Transverse colon (tissue), 4 donors: ENCODE measurements at regions not wholly inside any gene's neighbourhood (a gene's known extent, or its start where the extent isn't known, plus 50 kb on each side); places are given as distances from the start of the nearest gene placed in this dataset.

Experiments
- DNase-seq: peaks from one replicate; pipeline ENCODE4 v3.0.0-alpha.2; 2019
- H3K27ac ChIP-seq, 4 donors: fragments of 200-600 bp; sonication (generic); 2 replicates each; pipeline ENCODE4 v1.5.1; 2016 to 2018; ENCODE audit warnings: inconsistent platforms in 4 of 4
- H3K27me3 ChIP-seq: fragments of 200-600 bp; sonication (generic); 2 replicates; pipeline ENCODE4 v1.5.1; 2017; ENCODE audit warnings: inconsistent platforms
- H3K36me3 ChIP-seq, 4 donors: fragments of 200-600 bp; sonication (generic); 2 replicates each; pipeline ENCODE4 v1.5.1; 2017 to 2019; ENCODE audit warnings: inconsistent platforms in 4 of 4
- H3K4me1 ChIP-seq, 4 donors: fragments of 200-600 bp; sonication (generic); 2 replicates each; pipeline ENCODE4 v1.5.1; 2017 to 2020; ENCODE audit warnings: inconsistent platforms in 4 of 4
- H3K4me3 ChIP-seq, 4 donors: fragments of 200-600 bp; sonication (generic); 1 replicate in 1 of 4; 2 replicates in 3 of 4; pipeline versions ENCODE4 v1.5.1 to v1.6.1; 2017 to 2019; ENCODE audit warnings: inconsistent platforms in 4 of 4
- H3K9me3 ChIP-seq, 2 donors: fragments of 200-600 bp; sonication (generic); 2 replicates each; pipeline ENCODE4 v1.5.1; 2017 to 2019; ENCODE audit warnings: inconsistent platforms in 2 of 2
- EP300 ChIP-seq: sonication (generic); formaldehyde crosslinking; IDR thresholded peaks from one replicate; pipeline ENCODE4 v1.6.1; 2017; ENCODE audit warnings: antibody characterized with exemption, low read depth
- POLR2A ChIP-seq: fragments of 450-650 bp; IDR thresholded peaks from one replicate; pipeline ENCODE4 v1.6.1; 2016; ENCODE audit warnings: antibody characterized with exemption, mild to moderate bottlenecking, moderate library complexity
- POLR2AphosphoS5 ChIP-seq, 3 donors: sonication (generic); formaldehyde crosslinking; IDR thresholded peaks; one replicate each; pipeline ENCODE4 v1.6.1; 2016; ENCODE audit warnings: antibody characterized with exemption in 3 of 3
- WGBS, 2 donors: methylation state at CpG; one replicate each; pipeline ENCODE4 v1.1.5; 2018; ENCODE audit warnings: low coverage in 1 of 2; 5-methylcytosine and 5-hydroxymethylcytosine counted together
- in situ Hi-C, 4 donors: fragments of 200-750 bp; cut with MboI; loops; one replicate each; pipeline versions ENCODE4 v1.15.0 to v1.15.1; 2017; ENCODE audit warnings: low sequenced_read_pairs in 3 of 4, low pct_ligation_motif_present in 1 of 4, low pct_unique_long_range_greater_than_20kb in 1 of 4
- intact Hi-C: fragments of 100-400 bp; cut with DNase I; formaldehyde crosslinking; loops from one replicate; pipeline ENCODE4 v1.15.1; 2023; ENCODE audit warnings: low total_unique reads
- TF ChIP-seq, protein P1 (sequence below), 5 experiments: fragments of 200-600 bp in 3 of 5; fragments of 450-650 bp in 2 of 5; sonication (generic) in 3 of 5; IDR thresholded peaks; 1 replicate in 2 of 5; 2 replicates in 3 of 5; pipeline ENCODE4 v1.5.1; 2016 to 2017; ENCODE audit warnings: antibody characterized with exemption in 5 of 5, inconsistent platforms in 3 of 5, mild to moderate bottlenecking in 2 of 5, moderate library complexity in 1 of 5

DNA sequence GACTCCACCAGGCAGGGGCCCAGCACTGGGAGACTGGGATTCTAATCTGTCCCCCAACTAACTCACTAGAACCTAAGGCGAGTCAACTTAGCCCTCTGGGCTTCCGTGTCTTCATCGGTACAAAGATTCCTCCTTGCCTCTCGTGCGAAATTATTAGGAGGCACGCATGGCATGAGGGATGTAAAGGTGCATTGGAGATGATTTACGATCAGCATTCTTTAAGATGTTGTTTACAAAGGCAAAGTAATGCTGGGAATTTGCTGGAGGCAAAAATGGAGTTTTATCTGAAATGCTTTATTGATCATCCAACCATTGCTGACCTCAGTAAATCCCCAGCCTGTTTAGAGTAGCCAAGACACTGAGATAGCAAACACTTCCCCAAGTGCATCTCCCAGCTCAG is 171.8 kb upstream of the KLHL29 start:
- intact Hi-C loops (no loop called here), in situ Hi-C loops (no loop called here)
- 94 to 96% methylated on average over 3 to 7 of the region's 7 CpGs for WGBS, 2 donors

DNA sequence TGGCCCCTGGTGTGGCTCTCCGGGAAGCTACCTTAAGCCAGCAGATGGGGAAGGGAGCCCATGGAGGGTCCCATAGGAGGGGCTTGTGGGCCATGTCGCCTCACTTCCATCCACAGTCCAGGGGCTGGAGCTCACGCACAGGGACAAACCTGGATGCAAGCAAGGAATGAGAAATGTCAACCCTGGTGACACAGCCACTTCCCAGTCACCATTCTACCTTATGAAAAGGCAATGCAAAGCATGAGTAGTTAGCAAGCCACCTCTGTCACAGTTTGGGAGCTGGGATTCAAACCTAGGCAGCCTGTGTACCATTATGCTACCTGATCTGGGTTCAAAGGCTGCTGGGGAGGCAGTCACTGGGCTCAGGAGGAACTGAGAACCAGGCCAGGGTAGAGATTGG is 170.0 kb upstream of the KLHL29 start:
- no peaks in the 10 kb centered on the region for H3K36me3 ChIP-seq
- 98% methylated on average over 3 of the region's 3 CpGs; no CpG with 5 or more reads in 1 of the 2 donors for WGBS, 2 donors
- in situ Hi-C loops = no loop called here
- peaks cover 0 to 14% (median 4%) of the 10 kb centered on the region in 4 donors for H3K4me1 ChIP-seq
- H3K9me3 ChIP-seq = no peaks in the 10 kb centered on the region
- intact Hi-C loops = no loop called here
- no peak for DNase-seq
- TF ChIP-seq, protein P1, sequence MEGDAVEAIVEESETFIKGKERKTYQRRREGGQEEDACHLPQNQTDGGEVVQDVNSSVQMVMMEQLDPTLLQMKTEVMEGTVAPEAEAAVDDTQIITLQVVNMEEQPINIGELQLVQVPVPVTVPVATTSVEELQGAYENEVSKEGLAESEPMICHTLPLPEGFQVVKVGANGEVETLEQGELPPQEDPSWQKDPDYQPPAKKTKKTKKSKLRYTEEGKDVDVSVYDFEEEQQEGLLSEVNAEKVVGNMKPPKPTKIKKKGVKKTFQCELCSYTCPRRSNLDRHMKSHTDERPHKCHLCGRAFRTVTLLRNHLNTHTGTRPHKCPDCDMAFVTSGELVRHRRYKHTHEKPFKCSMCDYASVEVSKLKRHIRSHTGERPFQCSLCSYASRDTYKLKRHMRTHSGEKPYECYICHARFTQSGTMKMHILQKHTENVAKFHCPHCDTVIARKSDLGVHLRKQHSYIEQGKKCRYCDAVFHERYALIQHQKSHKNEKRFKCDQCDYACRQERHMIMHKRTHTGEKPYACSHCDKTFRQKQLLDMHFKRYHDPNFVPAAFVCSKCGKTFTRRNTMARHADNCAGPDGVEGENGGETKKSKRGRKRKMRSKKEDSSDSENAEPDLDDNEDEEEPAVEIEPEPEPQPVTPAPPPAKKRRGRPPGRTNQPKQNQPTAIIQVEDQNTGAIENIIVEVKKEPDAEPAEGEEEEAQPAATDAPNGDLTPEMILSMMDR (IDR thresholded peaks at IDR 0.05) = no peak
- TF ChIP-seq EP300 (no peak), POLR2A (no peak), POLR2AphosphoS5 (IDR thresholded peaks at IDR 0.05) (no peak)
- no peak overlapping the region for H3K27ac ChIP-seq
- H3K27me3 ChIP-seq = no peaks in the 10 kb centered on the region
- no peak overlapping the region for H3K4me3 ChIP-seq

More for the DNA sequence above, 171.8 kb upstream of the KLHL29 start:
- TF ChIP-seq POLR2A = no peak
- no peak for TF ChIP-seq EP300
- TF ChIP-seq, protein P1 (IDR thresholded peaks at IDR 0.05) = no peak
- no peak for TF ChIP-seq POLR2AphosphoS5 (IDR thresholded peaks at IDR 0.05)
- Histone ChIP-seq H3K9me3 (no peaks in the 10 kb centered on the region), H3K27me3 (no peaks in the 10 kb centered on the region), H3K36me3 (no peaks in the 10 kb centered on the region), H3K4me3 (no peak overlapping the region), H3K4me1 (peaks cover 0 to 31% (median 12%) of the 10 kb centered on the region in 4 donors), H3K27ac (no peak overlapping the region)
- no peak for DNase-seq

DNA sequence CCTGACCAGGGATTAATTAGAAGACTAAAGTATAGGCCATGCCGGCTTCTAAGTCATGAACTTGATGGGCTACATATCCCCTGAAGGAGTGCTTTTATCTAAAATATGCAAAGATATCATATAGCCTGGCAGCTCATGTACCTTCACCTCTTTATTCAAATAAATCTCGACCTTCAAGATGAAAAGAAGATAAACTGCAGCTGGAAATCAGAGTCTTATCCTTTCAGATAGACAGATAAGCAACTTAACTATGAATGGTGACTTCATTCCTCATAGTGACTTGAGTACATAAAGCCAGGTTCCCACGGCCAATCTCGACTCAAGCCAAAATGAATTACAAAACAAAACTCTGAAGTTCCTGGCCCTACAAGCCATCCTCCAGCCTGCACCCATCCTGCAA is 165.3 kb upstream of the KLHL29 start:
- in situ Hi-C loops (no loop called here), intact Hi-C loops (no loop called here)
- DNase-seq = no peak
- no peak overlapping the region for H3K4me3 ChIP-seq
- WGBS, 2 donors = 62 to 74% methylated on average over 4 of the region's 4 CpGs
- H3K36me3 ChIP-seq = no peaks in the 10 kb centered on the region
- H3K27me3 ChIP-seq = no peaks in the 10 kb centered on the region
- TF ChIP-seq EP300 (no peak), POLR2AphosphoS5 (IDR thresholded peaks at IDR 0.05) (no peak), POLR2A (no peak)
- TF ChIP-seq, protein P1 (IDR thresholded peaks at IDR 0.05) = no peak
- no peaks in the 10 kb centered on the region for H3K9me3 ChIP-seq
- no peak overlapping the region for H3K27ac ChIP-seq
- H3K4me1 ChIP-seq = no peaks in the 10 kb centered on the region

DNA sequence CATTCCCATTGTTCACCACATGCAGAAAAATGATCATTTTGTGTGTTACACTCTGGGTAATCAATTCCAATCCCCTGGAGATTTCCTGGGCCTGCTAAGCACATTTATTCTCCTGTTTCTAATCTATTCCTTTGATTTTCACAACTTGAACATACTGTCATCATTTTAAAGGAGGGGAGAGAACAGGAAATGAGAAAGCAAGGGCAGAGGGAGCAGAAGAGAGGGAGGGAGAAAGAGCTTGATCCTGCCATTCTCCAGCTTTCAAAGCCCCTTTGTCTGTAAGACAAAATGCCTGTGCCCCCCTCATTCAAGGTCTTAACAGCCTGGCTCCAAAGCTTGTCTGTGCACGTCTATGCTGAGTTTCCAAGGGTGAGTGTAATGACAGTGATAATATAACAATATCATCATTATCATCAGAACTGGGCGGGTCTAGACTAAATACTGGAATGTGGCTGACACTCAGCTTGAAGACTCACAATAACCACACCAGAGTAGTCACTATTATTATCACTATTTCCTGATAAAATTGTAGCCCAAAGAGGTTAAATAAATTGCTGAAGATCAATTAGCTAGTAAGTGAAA is 164.4 kb upstream of the KLHL29 start:
- TF ChIP-seq POLR2AphosphoS5 (IDR thresholded peaks at IDR 0.05) = no peak
- TF ChIP-seq POLR2A = no peak
- no peak for TF ChIP-seq EP300
- TF ChIP-seq, protein P1 (IDR thresholded peaks at IDR 0.05) = no peak
- H3K27me3 ChIP-seq = no peaks in the 10 kb centered on the region
- no peak overlapping the region for H3K4me3 ChIP-seq
- in situ Hi-C loops (no loop called here), intact Hi-C loops (no loop called here)
- H3K27ac ChIP-seq = no peak overlapping the region
- H3K36me3 ChIP-seq = no peaks in the 10 kb centered on the region
- no peaks in the 10 kb centered on the region for H3K4me1 ChIP-seq
- H3K9me3 ChIP-seq = no peaks in the 10 kb centered on the region
- 45 to 100% methylated on average over 1 to 2 of the region's 2 CpGs for WGBS, 2 donors
- DNase-seq = no peak
